ENCODE measurements at regions not wholly inside any gene's neighbourhood (a gene's known extent, or its start where the extent isn't known, plus 50 kb on each side); places are given as distances from the start of the nearest gene placed in this dataset.

DNA sequence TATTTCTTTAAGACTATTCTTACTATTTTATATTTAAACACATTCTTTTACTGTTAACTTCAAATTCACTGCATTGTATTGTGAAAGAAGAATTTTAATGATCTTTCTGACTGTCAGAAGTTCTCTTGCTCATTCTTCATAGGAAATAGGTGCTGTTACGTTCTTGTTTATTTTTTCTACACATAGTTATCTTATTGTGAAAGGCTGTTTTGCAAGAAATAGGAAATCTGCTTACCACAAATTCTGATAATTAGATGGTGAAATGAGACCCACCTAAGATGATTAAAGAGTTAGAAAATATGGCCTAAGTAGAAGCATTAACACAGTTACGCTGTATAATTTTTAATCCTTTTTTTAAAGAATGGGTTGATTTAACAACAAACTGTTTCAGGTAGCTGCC lies 316.1 kb upstream of the ZFP42 start:
- no peak for TF ChIP-seq ZNF883 (CRISPR knock-in tag; IDR thresholded peaks at IDR 0.05; ENCODE audit: not compliant biosample characterization)
- no peak for TF ChIP-seq SIN3B (IDR thresholded peaks at IDR 0.05; ENCODE audit: low read length)
- no peak for TF ChIP-seq MAFK (conservative IDR thresholded peaks at IDR 0.05 in 1 of 2, IDR thresholded peaks at IDR 0.05 in 1 of 2; ENCODE audit: low read length in 2 of 2)
- TF ChIP-seq POLR2A (IDR thresholded peaks at IDR 0.05; ENCODE audit: insufficient read depth in 1 of 2, low read depth in 2 of 2, low read length in 2 of 2): no peak
- TF ChIP-seq ELF1 (CRISPR knock-in tag; IDR thresholded peaks at IDR 0.05): no peak
- no peak for TF ChIP-seq ZNF224 (CRISPR knock-in tag; IDR thresholded peaks at IDR 0.05)
- no peak for TF ChIP-seq RAD21 (CRISPR knock-in tag; IDR thresholded peaks at IDR 0.05)
